Keratinocyte (primary cell): ENCODE measurements at regions not wholly inside any gene's neighbourhood (a gene's known extent, or its start where the extent isn't known, plus 50 kb on each side); places are given as distances from the start of the nearest gene placed in this dataset.

Experiments
- DNase-seq: peaks from one replicate; pipeline ENCODE4 v3.0.0-alpha.2; 2011; ENCODE audit warnings: low read depth, missing footprints, low spot score
- FAIRE-seq: peaks from 2 replicates; lab custom pipeline; 2011; peaks lifted over from hg19 to GRCh38; lab: Jason Lieb, UNC
- H2AFZ ChIP-seq: 2 replicates; pipeline ENCODE4 v1.6.0; 2012; ENCODE audit warnings: low read length, control low read depth, inconsistent platforms; ENCODE audit not compliant: control insufficient read depth
- H3K27ac ChIP-seq: 2 replicates; pipeline ENCODE4 v1.5.1; 2011; ENCODE audit warnings: low read length; ENCODE audit not compliant: control insufficient read depth, insufficient read depth
- H3K27me3 ChIP-seq: 3 replicates; pipeline ENCODE4 v1.6.0; 2011; ENCODE audit warnings: low read length; ENCODE audit not compliant: control insufficient read depth, insufficient read depth; ENCODE audit errors: extremely low read depth
- H3K36me3 ChIP-seq, 2 experiments: 2 replicates in 1 of 2; 3 replicates in 1 of 2; pipeline ENCODE4 v1.5.1; 2011; ENCODE audit warnings: low read length in 2 of 2, mild to moderate bottlenecking in 1 of 2; ENCODE audit not compliant: control insufficient read depth in 2 of 2, insufficient read depth in 2 of 2; ENCODE audit errors: extremely low read depth in 1 of 2
- H3K4me1 ChIP-seq: 3 replicates; pipeline ENCODE4 v1.5.1; 2011; ENCODE audit warnings: low read length; ENCODE audit not compliant: control insufficient read depth, insufficient read depth; ENCODE audit errors: extremely low read depth
- H3K4me2 ChIP-seq: 3 replicates; pipeline ENCODE4 v1.6.0; 2011; ENCODE audit warnings: low read depth, low read length; ENCODE audit not compliant: control insufficient read depth, insufficient read depth; ENCODE audit errors: extremely low read depth
- H3K4me3 ChIP-seq, 3 experiments: fragments of 200-600 bp in 1 of 3; sonication (generic) in 1 of 3; 2 replicates in 2 of 3; 3 replicates in 1 of 3; pipeline ENCODE4 v1.5.1; 2011 to 2016; ENCODE audit warnings: low read length in 3 of 3, mild to moderate bottlenecking in 3 of 3, control low read depth in 2 of 3, inconsistent platforms in 1 of 3, low read depth in 1 of 3, mixed read lengths in 1 of 3, mixed run types in 1 of 3, moderate library complexity in 1 of 3; ENCODE audit not compliant: control insufficient read depth in 2 of 3, insufficient read depth in 2 of 3; ENCODE audit errors: extremely low read depth in 1 of 3
- H3K79me2 ChIP-seq: 2 replicates; pipeline ENCODE4 v1.6.0; 2012; ENCODE audit warnings: low read length; ENCODE audit not compliant: control insufficient read depth, insufficient read depth
- H3K9ac ChIP-seq: 3 replicates; pipeline ENCODE4 v1.6.0; 2011; ENCODE audit warnings: low read length; ENCODE audit not compliant: control insufficient read depth, insufficient read depth; ENCODE audit errors: extremely low read depth
- H3K9me1 ChIP-seq: 3 replicates; pipeline ENCODE4 v1.6.0; 2011; ENCODE audit warnings: low read length; ENCODE audit not compliant: control insufficient read depth, insufficient read depth; ENCODE audit errors: extremely low read depth
- H3K9me3 ChIP-seq: 2 replicates; pipeline ENCODE4 v1.5.1; 2012; ENCODE audit warnings: low read depth, low read length; ENCODE audit not compliant: control insufficient read depth
- H4K20me1 ChIP-seq: 3 replicates; pipeline ENCODE4 v1.6.0; 2011; ENCODE audit warnings: low read length; ENCODE audit not compliant: control insufficient read depth, insufficient read depth; ENCODE audit errors: extremely low read depth
- CTCF ChIP-seq, 3 experiments: IDR thresholded peaks in 1 of 3; conservative IDR thresholded peaks in 1 of 3; optimal IDR thresholded peaks in 1 of 3; 2 replicates in 2 of 3; 3 replicates in 1 of 3; pipeline versions ENCODE3 to v1.5.1; 2011; ENCODE audit warnings: low read length in 3 of 3, mild to moderate bottlenecking in 3 of 3, moderate library complexity in 2 of 3, control low read depth in 1 of 3, inconsistent platforms in 1 of 3; ENCODE audit not compliant: insufficient read depth in 2 of 3; ENCODE audit errors: extremely low read depth in 1 of 3
- EZH2 ChIP-seq: IDR thresholded peaks from one replicate; pipeline ENCODE4 v1.6.1; 2012; ENCODE audit warnings: inconsistent platforms, mild to moderate bottlenecking, low read length, moderate library complexity
- dilution Hi-C: fragments of 300-500 bp; cut with MboI; formaldehyde crosslinking; loops from one replicate; pipeline ENCODE4 v1.7.0; 2020; ENCODE audit warnings: low sequenced_read_pairs; ENCODE audit not compliant: extremely low pct_ligation_motif_present

DNA sequence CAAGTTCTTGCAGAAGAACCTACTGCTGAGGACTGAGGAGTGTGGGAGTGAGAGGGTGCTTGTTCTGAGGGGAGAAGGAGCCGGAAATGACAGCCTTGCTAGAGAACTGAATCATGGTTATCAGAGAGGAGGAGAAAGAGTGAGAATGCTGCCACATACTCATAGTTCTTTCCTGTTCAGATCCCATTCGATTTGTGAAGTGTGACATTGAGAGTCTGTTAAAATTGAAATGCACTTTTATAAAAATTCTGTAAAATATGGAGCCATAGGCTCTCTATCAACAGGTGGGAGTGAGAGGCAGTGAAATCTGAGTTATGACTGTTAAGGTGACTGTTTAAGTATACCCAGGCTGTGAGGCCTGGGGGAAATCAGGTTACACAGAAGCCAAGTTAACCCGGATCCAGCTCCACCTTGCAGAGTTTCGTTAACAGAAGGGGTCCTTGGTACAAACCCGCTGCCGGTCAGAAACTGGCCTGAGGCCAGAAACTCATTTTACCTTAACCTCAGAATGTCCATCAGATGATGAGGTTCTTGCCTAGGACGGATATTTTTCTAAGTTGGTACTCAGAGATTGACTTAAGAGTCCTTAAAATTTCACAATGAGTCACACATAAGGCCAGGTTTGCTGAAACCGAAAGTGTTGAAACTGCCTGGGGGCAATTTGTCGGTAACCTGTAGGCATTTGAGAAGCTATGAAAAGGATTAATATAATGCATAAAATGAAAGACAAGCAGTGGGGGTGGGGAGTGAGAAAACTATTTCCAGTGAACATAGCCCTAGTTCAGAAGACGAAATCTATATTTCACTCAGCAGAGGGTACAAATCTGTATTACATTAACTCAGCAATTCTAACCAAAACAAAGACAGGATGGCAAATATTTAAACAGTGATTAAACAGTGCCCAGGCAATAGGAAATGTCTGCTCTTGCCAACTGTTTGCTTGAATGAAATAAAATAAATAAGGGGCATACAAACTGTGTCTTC lies 350.5 kb downstream of the KCNRG start:
- no peak overlapping the region for H3K27ac ChIP-seq
- no peak for TF ChIP-seq EZH2
- TF ChIP-seq CTCF (optimal IDR thresholded peaks at IDR 0.05 in 1 of 3, IDR thresholded peaks at IDR 0.05 in 1 of 3, conservative IDR thresholded peaks at IDR 0.05 in 1 of 3; ENCODE audit: extremely low read depth in 1 of 3, insufficient read depth in 2 of 3, low read length in 3 of 3), result no peak

GRCh38 chr13:50366488-50367174 lies 351.4 kb downstream of the KCNRG start:
- no peak overlapping the region for H3K27ac ChIP-seq
- peaks cover 7% of the 10 kb centered on the region for H3K27me3 ChIP-seq
- H3K4me2 ChIP-seq, result no peak overlapping the region
- no peaks in the 10 kb centered on the region for H3K79me2 ChIP-seq
- H3K4me3 ChIP-seq, result no peak overlapping the region
- H3K36me3 ChIP-seq, result no peaks in the 10 kb centered on the region
- DNase-seq, result no peak
- H2AFZ ChIP-seq, result no peak overlapping the region
- TF ChIP-seq EZH2 (no peak), CTCF (optimal IDR thresholded peaks at IDR 0.05 in 1 of 3, IDR thresholded peaks at IDR 0.05 in 1 of 3, conservative IDR thresholded peaks at IDR 0.05 in 1 of 3; ENCODE audit: extremely low read depth in 1 of 3, insufficient read depth in 2 of 3, low read length in 3 of 3) (no peak)
- H3K9ac ChIP-seq, result no peak overlapping the region
- dilution Hi-C loops, result no loop called here
- H3K9me3 ChIP-seq, result no peaks in the 10 kb centered on the region
- H3K9me1 ChIP-seq, result no peaks in the 10 kb centered on the region
- no peaks in the 10 kb centered on the region for H4K20me1 ChIP-seq
- H3K4me1 ChIP-seq, result no peaks in the 10 kb centered on the region
- FAIRE-seq, result no peak

More for the DNA sequence above, 350.5 kb downstream of the KCNRG start:
- Histone ChIP-seq H3K9ac (no peak overlapping the region), H3K4me1 (no peaks in the 10 kb centered on the region), H3K4me2 (no peak overlapping the region), H3K79me2 (no peaks in the 10 kb centered on the region), H3K9me1 (no peaks in the 10 kb centered on the region), H3K4me3 (no peak overlapping the region), H2AFZ (no peak overlapping the region), H3K36me3 (no peaks in the 10 kb centered on the region), H3K27me3 (no peaks in the 10 kb centered on the region), H4K20me1 (no peaks in the 10 kb centered on the region), H3K9me3 (no peaks in the 10 kb centered on the region)
- dilution Hi-C loops, result no loop called here
- FAIRE-seq, result peak; percentile 49
- DNase-seq, result no peak
